ENCODE measurements at regions not wholly inside any gene's neighbourhood (a gene's known extent, or its start where the extent isn't known, plus 50 kb on each side); places are given as distances from the start of the nearest gene placed in this dataset.
A peak's percentile ranks its signal among the peaks of the same experiment; 100 is the strongest.

DNA sequence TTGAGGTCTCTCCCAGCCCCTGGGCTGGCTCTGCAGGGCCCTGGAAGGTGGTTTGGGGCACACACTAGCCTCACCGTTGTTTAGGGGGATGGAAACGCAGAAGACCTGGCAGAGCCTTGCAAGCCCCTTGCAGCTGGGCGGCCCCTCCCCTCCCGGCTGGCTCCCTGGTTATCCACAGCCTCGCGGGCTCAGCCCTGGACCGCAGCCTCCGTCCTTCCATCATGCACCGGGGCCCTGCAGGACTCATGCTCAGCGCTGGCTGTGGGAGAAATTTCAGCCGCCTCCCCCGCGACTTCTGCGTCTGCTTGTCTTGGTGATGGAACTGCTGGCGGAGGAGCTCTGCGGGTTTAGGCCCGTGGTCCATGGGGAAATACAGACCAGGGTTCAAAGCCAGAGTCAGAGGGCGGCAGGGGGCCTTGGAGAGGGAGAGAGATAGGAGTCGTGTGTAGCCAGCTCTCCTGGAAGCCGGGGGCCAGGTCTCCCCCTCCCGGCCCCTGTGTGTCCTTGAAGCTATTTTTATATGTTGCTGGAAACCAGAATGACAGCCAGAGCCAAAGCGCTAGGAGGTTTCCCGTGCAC, 75.8 kb upstream of the IER5L start:
- TF ChIP-seq, protein P1, sequence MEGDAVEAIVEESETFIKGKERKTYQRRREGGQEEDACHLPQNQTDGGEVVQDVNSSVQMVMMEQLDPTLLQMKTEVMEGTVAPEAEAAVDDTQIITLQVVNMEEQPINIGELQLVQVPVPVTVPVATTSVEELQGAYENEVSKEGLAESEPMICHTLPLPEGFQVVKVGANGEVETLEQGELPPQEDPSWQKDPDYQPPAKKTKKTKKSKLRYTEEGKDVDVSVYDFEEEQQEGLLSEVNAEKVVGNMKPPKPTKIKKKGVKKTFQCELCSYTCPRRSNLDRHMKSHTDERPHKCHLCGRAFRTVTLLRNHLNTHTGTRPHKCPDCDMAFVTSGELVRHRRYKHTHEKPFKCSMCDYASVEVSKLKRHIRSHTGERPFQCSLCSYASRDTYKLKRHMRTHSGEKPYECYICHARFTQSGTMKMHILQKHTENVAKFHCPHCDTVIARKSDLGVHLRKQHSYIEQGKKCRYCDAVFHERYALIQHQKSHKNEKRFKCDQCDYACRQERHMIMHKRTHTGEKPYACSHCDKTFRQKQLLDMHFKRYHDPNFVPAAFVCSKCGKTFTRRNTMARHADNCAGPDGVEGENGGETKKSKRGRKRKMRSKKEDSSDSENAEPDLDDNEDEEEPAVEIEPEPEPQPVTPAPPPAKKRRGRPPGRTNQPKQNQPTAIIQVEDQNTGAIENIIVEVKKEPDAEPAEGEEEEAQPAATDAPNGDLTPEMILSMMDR (IDR thresholded peaks at IDR 0.05 in 8 of 11, conservative IDR thresholded peaks at IDR 0.05 in 3 of 11): no peak
- peak in 2 of 3 donors; percentile 20 to 42 for TF ChIP-seq POLR2AphosphoS5 (IDR thresholded peaks at IDR 0.05)
- no peak for TF ChIP-seq POLR2A (IDR thresholded peaks at IDR 0.05)
